ENCODE measurements at regions not wholly inside any gene's neighbourhood (a gene's known extent, or its start where the extent isn't known, plus 50 kb on each side); places are given as distances from the start of the nearest gene placed in this dataset.

- TF ChIP-seq CTCF (IDR thresholded peaks at IDR 0.05): no peak
- TF ChIP-seq POLR2A (IDR thresholded peaks at IDR 0.05): no peak
- no peak for TF ChIP-seq POLR2AphosphoS5 (IDR thresholded peaks at IDR 0.05)
Observed at GRCh38 chr2:217033186-217033585, 173.3 kb upstream of the TNP1 start.

Measured in prostate gland (tissue), 2 donors.